ENCODE measurements at regions not wholly inside any gene's neighbourhood (a gene's known extent, or its start where the extent isn't known, plus 50 kb on each side); places are given as distances from the start of the nearest gene placed in this dataset.
"Not testable (repeated sequence)": the region's sequence is repeated elsewhere in the genome, so short reads cannot be mapped to it uniquely, and the experiment has no call there.

DNA sequence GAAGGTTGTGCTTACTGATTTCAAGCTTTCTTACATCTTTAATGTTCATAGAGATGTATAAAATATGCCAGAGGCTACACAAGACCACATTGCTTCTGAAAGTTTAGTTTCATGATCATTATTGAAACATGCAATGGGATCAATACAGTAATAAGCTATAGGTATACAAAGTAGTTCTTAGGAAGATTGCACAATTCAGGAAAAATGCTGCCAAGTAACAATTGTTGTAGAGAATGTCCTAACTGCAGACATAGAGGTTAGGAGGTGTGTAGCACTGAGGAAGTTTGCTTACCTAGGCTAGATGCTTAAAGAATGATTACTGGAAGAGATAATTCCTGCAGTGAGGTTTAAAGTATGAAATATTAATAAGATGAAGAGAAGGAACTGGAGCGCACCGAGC is 259.5 kb upstream of the CYRIA start:
- Histone ChIP-seq H3K9me3 (no peaks in the 10 kb centered on the region), H3K4me1 (ENCODE audit: control insufficient read depth in 1 of 2, insufficient read depth in 2 of 2, low read depth in 1 of 2, low read length in 1 of 2) (no peaks in the 10 kb centered on the region), H2AFZ (ENCODE audit: low read depth) (no peak overlapping the region), H3K4me3 (ENCODE audit: low read depth in 2 of 2, low read length in 1 of 2) (no peak overlapping the region), H3K9ac (no peak overlapping the region), H3K79me2 (ENCODE audit: insufficient read depth) (no peaks in the 10 kb centered on the region), H3K36me3 (replicated peaks in 1 of 2; ENCODE audit: control insufficient read depth in 1 of 2, insufficient read depth in 2 of 2, low read length in 1 of 2) (no peaks in the 10 kb centered on the region), H4K20me1 (ENCODE audit: insufficient read depth) (no peaks in the 10 kb centered on the region), H3F3A (replicated peaks; ENCODE audit: insufficient read depth) (no peaks in the 10 kb centered on the region), H3K27me3 (ENCODE audit: insufficient read depth) (no peaks in the 10 kb centered on the region), H3K4me2 (no peak overlapping the region), H3K9me2 (no peaks in the 10 kb centered on the region), H3K27ac (ENCODE audit: low read depth in 2 of 2, low read length in 1 of 2) (no peak overlapping the region)
- POLR2A ChIA-PET = no interaction called here
- CTCF ChIA-PET = interaction anchor here (1.0 kb wide), 1 partner anchor 100 kb away, joined by 3 read pairs; no protein-coding TSS in a partner anchor
- no peak for DNase-seq
- no peak for TF ChIP-seq RXRA (IDR thresholded peaks at IDR 0.05; ENCODE audit: borderline replicate concordance, low read depth)
- no peak for TF ChIP-seq MEF2A (IDR thresholded peaks at IDR 0.05; ENCODE audit: borderline replicate concordance, low read depth)
- no peak for TF ChIP-seq USF2 (IDR thresholded peaks at IDR 0.05; ENCODE audit: borderline replicate concordance, low read depth, low read length)
- WGBS (ENCODE audit: low lambda C conversion rate) = 57% methylated on average over 2 of the region's 2 CpGs

DNA sequence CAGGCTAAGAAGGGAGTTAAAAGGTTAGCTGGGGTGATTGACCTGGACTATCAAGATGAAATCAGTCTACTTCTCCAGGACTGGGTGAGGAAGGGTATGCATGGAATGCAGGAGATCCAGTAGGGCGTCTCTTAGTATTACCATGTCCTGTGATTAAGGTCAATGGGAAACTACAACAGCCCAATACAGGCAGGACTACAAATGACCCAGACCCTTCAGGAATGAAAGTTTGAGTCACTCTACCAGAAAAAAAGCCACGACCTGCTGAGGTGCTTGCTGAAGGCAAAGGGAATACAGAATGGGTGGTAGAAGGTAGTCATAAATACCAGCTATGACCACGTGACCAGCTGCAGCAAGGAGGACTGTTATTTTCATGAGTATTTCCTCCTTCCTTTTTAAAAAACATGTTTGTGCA is 249.7 kb upstream of the CYRIA start:
- DNase-seq; H3K4me1 ChIP-seq (ENCODE audit: control insufficient read depth in 1 of 2, insufficient read depth in 2 of 2, low read depth in 1 of 2, low read length in 1 of 2); H3K27ac ChIP-seq (ENCODE audit: low read depth in 2 of 2, low read length in 1 of 2); H3K79me2 ChIP-seq (ENCODE audit: insufficient read depth); H3F3A ChIP-seq (replicated peaks; ENCODE audit: insufficient read depth); H2AFZ ChIP-seq (ENCODE audit: low read depth); H3K27me3 ChIP-seq (ENCODE audit: insufficient read depth); H3K9ac ChIP-seq; H3K36me3 ChIP-seq (replicated peaks in 1 of 2; ENCODE audit: control insufficient read depth in 1 of 2, insufficient read depth in 2 of 2, low read length in 1 of 2); POLR2A ChIA-PET; H3K4me3 ChIP-seq (ENCODE audit: low read depth in 2 of 2, low read length in 1 of 2); H4K20me1 ChIP-seq (ENCODE audit: insufficient read depth); H3K9me2 ChIP-seq; H3K9me3 ChIP-seq; H3K4me2 ChIP-seq; CTCF ChIA-PET: not testable (repeated sequence)
- WGBS (ENCODE audit: low lambda C conversion rate) = 29% methylated on average over 3 of the region's 3 CpGs

DNA sequence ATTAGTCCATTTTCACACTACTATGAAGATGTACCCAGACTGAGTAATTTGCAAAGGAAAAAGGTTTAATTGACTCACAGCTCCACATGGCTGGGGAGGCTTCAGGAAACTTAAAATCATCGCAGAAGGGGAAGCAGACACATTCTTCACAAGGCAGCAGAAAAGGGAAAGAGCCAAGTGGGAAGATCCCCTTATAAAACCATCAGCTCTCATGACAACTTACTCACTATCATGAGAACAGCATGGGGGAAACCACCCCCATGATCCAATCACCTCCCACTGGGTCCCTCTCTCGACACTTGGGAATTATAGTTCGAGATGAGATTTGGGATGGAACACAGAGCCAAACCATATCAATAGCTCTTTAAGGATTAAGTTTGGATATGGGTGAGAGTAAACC is 246.1 kb upstream of the CYRIA start:
- H3K4me1 ChIP-seq (ENCODE audit: control insufficient read depth in 1 of 2, insufficient read depth in 2 of 2, low read depth in 1 of 2, low read length in 1 of 2) = no peaks in the 10 kb centered on the region
- no peaks in the 10 kb centered on the region for H3K9me2 ChIP-seq
- H3K27me3 ChIP-seq (ENCODE audit: insufficient read depth) = no peaks in the 10 kb centered on the region
- no peaks in the 10 kb centered on the region for H3K36me3 ChIP-seq (replicated peaks in 1 of 2; ENCODE audit: control insufficient read depth in 1 of 2, insufficient read depth in 2 of 2, low read length in 1 of 2)
- no peak for DNase-seq
- ChIA-PET CTCF (no interaction called here), POLR2A (no interaction called here)
- WGBS (ENCODE audit: low lambda C conversion rate) = 13% methylated on average over 3 of the region's 3 CpGs
- no peak overlapping the region for H3K9ac ChIP-seq
- H2AFZ ChIP-seq (ENCODE audit: low read depth) = no peak overlapping the region
- no peak overlapping the region for H3K4me2 ChIP-seq
- H4K20me1 ChIP-seq (ENCODE audit: insufficient read depth) = no peaks in the 10 kb centered on the region
- no peak overlapping the region for H3K4me3 ChIP-seq (ENCODE audit: low read depth in 2 of 2, low read length in 1 of 2)
- no peaks in the 10 kb centered on the region for H3K79me2 ChIP-seq (ENCODE audit: insufficient read depth)
- H3K9me3 ChIP-seq = no peaks in the 10 kb centered on the region
- no peak overlapping the region for H3K27ac ChIP-seq (ENCODE audit: low read depth in 2 of 2, low read length in 1 of 2)
- TF ChIP-seq YY1 (IDR thresholded peaks at IDR 0.05; ENCODE audit: low read depth) (no peak), GABPA (IDR thresholded peaks at IDR 0.05; ENCODE audit: low read depth) (no peak), EP300 (IDR thresholded peaks at IDR 0.05; ENCODE audit: borderline replicate concordance in 1 of 2, low read depth in 1 of 2, low read length in 1 of 2) (no peak), JUND (IDR thresholded peaks at IDR 0.05) (no peak), RAD21 (IDR thresholded peaks at IDR 0.05; ENCODE audit: low read length) (no peak), RFX5 (IDR thresholded peaks at IDR 0.05; ENCODE audit: low read length) (no peak), CHD2 (IDR thresholded peaks at IDR 0.05; ENCODE audit: low read length, partially characterized antibody) (no peak), ZBTB33 (IDR thresholded peaks at IDR 0.05; ENCODE audit: borderline replicate concordance, low read depth) (no peak), POLR2AphosphoS5 (IDR thresholded peaks at IDR 0.05; ENCODE audit: low read depth, low read length) (no peak), SIN3A (IDR thresholded peaks at IDR 0.05; ENCODE audit: borderline replicate concordance, low read depth, low read length) (no peak), GATA2 (CRISPR knock-in tag; IDR thresholded peaks at IDR 0.05) (no peak), FOXJ3 (CRISPR knock-in tag; IDR thresholded peaks at IDR 0.05) (no peak), RXRA (IDR thresholded peaks at IDR 0.05; ENCODE audit: borderline replicate concordance, low read depth) (no peak)
- TF ChIP-seq, protein P1, sequence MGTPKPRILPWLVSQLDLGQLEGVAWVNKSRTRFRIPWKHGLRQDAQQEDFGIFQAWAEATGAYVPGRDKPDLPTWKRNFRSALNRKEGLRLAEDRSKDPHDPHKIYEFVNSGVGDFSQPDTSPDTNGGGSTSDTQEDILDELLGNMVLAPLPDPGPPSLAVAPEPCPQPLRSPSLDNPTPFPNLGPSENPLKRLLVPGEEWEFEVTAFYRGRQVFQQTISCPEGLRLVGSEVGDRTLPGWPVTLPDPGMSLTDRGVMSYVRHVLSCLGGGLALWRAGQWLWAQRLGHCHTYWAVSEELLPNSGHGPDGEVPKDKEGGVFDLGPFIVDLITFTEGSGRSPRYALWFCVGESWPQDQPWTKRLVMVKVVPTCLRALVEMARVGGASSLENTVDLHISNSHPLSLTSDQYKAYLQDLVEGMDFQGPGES (IDR thresholded peaks at IDR 0.05; ENCODE audit: low read depth, low read length) = no peak
- no peaks in the 10 kb centered on the region for H3F3A ChIP-seq (replicated peaks; ENCODE audit: insufficient read depth)
